ENCODE measurements at regions not wholly inside any gene's neighbourhood (a gene's known extent, or its start where the extent isn't known, plus 50 kb on each side); places are given as distances from the start of the nearest gene placed in this dataset.
A peak's percentile ranks its signal among the peaks of the same experiment; 100 is the strongest.
"Not testable (repeated sequence)": the region's sequence is repeated elsewhere in the genome, so short reads cannot be mapped to it uniquely, and the experiment has no call there.

DNA sequence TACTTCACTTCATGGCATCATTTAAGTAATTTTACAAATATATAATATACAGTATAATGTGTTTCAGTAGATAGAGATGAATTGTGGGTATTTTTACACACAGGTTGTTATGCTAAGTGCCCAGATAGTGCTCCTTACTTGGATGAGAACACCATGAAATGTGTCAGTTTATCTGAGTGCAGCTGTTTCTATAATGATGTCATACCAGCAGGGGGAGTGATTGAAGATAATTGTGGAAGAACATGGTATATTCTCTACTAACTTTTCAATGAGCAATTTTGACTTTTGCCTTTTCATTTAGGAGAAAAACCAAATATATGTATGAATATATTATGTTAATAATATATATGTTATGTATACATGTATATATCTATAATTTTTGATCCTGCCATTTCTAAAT lies 221.6 kb downstream of the LRRK2 start:
- Histone ChIP-seq H3K4me1 (ENCODE audit: insufficient read depth, low read length, poor library complexity, severe bottlenecking) (no peaks in the 10 kb centered on the region), H3F3A (ENCODE audit: low read depth) (no peaks in the 10 kb centered on the region)

GRCh38 chr12:40448523-40448922 lies 223.7 kb downstream of the LRRK2 start:
- H3K9ac ChIP-seq (ENCODE audit: low read depth, low read length, poor library complexity, severe bottlenecking); H3K9me2 ChIP-seq (replicated peaks; ENCODE audit: low read depth, low read length); H3K36me3 ChIP-seq (ENCODE audit: insufficient read depth, low read length); H3K9me3 ChIP-seq (ENCODE audit: insufficient read depth, low read depth, low read length); H2AFZ ChIP-seq (ENCODE audit: low read length); H4K20me1 ChIP-seq (ENCODE audit: insufficient read depth, low read length, poor library complexity, severe bottlenecking); H3K4me1 ChIP-seq (ENCODE audit: insufficient read depth, low read length, poor library complexity, severe bottlenecking); H3K79me2 ChIP-seq (ENCODE audit: insufficient read depth, low read length); H3K4me3 ChIP-seq (ENCODE audit: low read length, poor library complexity, severe bottlenecking); H3K4me2 ChIP-seq (ENCODE audit: low read depth, low read length, poor library complexity, severe bottlenecking); H3F3A ChIP-seq (ENCODE audit: low read depth); H3K27me3 ChIP-seq (ENCODE audit: insufficient read depth, low read length, poor library complexity, severe bottlenecking): not testable (repeated sequence)

More for the DNA sequence above, 221.6 kb downstream of the LRRK2 start:
- Histone ChIP-seq H3K4me2 (ENCODE audit: low read depth, low read length, poor library complexity, severe bottlenecking) (no peak overlapping the region), H3K9me2 (replicated peaks; ENCODE audit: low read depth, low read length) (no peaks in the 10 kb centered on the region), H3K4me3 (ENCODE audit: low read length, poor library complexity, severe bottlenecking) (no peak overlapping the region), H4K20me1 (ENCODE audit: insufficient read depth, low read length, poor library complexity, severe bottlenecking) (no peaks in the 10 kb centered on the region), H2AFZ (ENCODE audit: low read length) (no peak overlapping the region), H3K9ac (ENCODE audit: low read depth, low read length, poor library complexity, severe bottlenecking) (no peak overlapping the region), H3K79me2 (ENCODE audit: insufficient read depth, low read length) (no peaks in the 10 kb centered on the region), H3K27me3 (ENCODE audit: insufficient read depth, low read length, poor library complexity, severe bottlenecking) (no peaks in the 10 kb centered on the region), H3K36me3 (ENCODE audit: insufficient read depth, low read length) (no peaks in the 10 kb centered on the region), H3K9me3 (ENCODE audit: insufficient read depth, low read depth, low read length) (no peaks in the 10 kb centered on the region)
- TF ChIP-seq CTCF (conservative IDR thresholded peaks at IDR 0.05; ENCODE audit: low read length) = peak; percentile 62
- TF ChIP-seq EZH2phosphoT487 (IDR thresholded peaks at IDR 0.05; ENCODE audit: borderline replicate concordance) = no peak

GRCh38 chr12:40451661-40452060 lies 226.9 kb downstream of the LRRK2 start:
- no peak overlapping the region for H3K4me3 ChIP-seq (ENCODE audit: low read length, poor library complexity, severe bottlenecking)
- H3K36me3 ChIP-seq (ENCODE audit: insufficient read depth, low read length) = no peaks in the 10 kb centered on the region
- no peak overlapping the region for H3K4me2 ChIP-seq (ENCODE audit: low read depth, low read length, poor library complexity, severe bottlenecking)
- no peaks in the 10 kb centered on the region for H3F3A ChIP-seq (ENCODE audit: low read depth)
- no peaks in the 10 kb centered on the region for H4K20me1 ChIP-seq (ENCODE audit: insufficient read depth, low read length, poor library complexity, severe bottlenecking)
- no peaks in the 10 kb centered on the region for H3K27me3 ChIP-seq (ENCODE audit: insufficient read depth, low read length, poor library complexity, severe bottlenecking)
- no peaks in the 10 kb centered on the region for H3K9me2 ChIP-seq (replicated peaks; ENCODE audit: low read depth, low read length)
- no peaks in the 10 kb centered on the region for H3K9me3 ChIP-seq (ENCODE audit: insufficient read depth, low read depth, low read length)
- TF ChIP-seq EZH2phosphoT487 (IDR thresholded peaks at IDR 0.05; ENCODE audit: borderline replicate concordance) = no peak
- no peaks in the 10 kb centered on the region for H3K79me2 ChIP-seq (ENCODE audit: insufficient read depth, low read length)
- no peak overlapping the region for H3K9ac ChIP-seq (ENCODE audit: low read depth, low read length, poor library complexity, severe bottlenecking)
- H3K4me1 ChIP-seq (ENCODE audit: insufficient read depth, low read length, poor library complexity, severe bottlenecking) = no peaks in the 10 kb centered on the region
- H2AFZ ChIP-seq (ENCODE audit: low read length) = no peak overlapping the region

- Histone ChIP-seq H3K9ac (ENCODE audit: low read depth, low read length, poor library complexity, severe bottlenecking) (no peak overlapping the region), H3K9me3 (ENCODE audit: insufficient read depth, low read depth, low read length) (no peaks in the 10 kb centered on the region), H3K4me1 (ENCODE audit: insufficient read depth, low read length, poor library complexity, severe bottlenecking) (no peaks in the 10 kb centered on the region), H3K36me3 (ENCODE audit: insufficient read depth, low read length) (no peaks in the 10 kb centered on the region), H2AFZ (ENCODE audit: low read length) (no peak overlapping the region), H3K27me3 (ENCODE audit: insufficient read depth, low read length, poor library complexity, severe bottlenecking) (no peaks in the 10 kb centered on the region), H3K79me2 (ENCODE audit: insufficient read depth, low read length) (no peaks in the 10 kb centered on the region), H3F3A (ENCODE audit: low read depth) (no peaks in the 10 kb centered on the region), H3K9me2 (replicated peaks; ENCODE audit: low read depth, low read length) (no peaks in the 10 kb centered on the region), H3K4me2 (ENCODE audit: low read depth, low read length, poor library complexity, severe bottlenecking) (no peak overlapping the region), H4K20me1 (ENCODE audit: insufficient read depth, low read length, poor library complexity, severe bottlenecking) (no peaks in the 10 kb centered on the region), H3K4me3 (ENCODE audit: low read length, poor library complexity, severe bottlenecking) (no peak overlapping the region)
- TF ChIP-seq CTCF (conservative IDR thresholded peaks at IDR 0.05; ENCODE audit: low read length) = no peak
- no peak for TF ChIP-seq EZH2phosphoT487 (IDR thresholded peaks at IDR 0.05; ENCODE audit: borderline replicate concordance)
These were observed 228.1 kb upstream of the CNTN1 start for GRCh38 chr12:40464121-40464520.
